Stimulated activated CD8-positive, alpha-beta memory T cell treated with anti-CD3 and anti-CD28 coated beads, Interleukin-7, amount 100 ng/mL, for 48 hours (primary cell): ENCODE measurements at regions not wholly inside any gene's neighbourhood (a gene's known extent, or its start where the extent isn't known, plus 50 kb on each side); places are given as distances from the start of the nearest gene placed in this dataset.

ENCODE experiments used
- DNase-seq, 2 donors: peaks; one replicate each; pipeline ENCODE4 v3.0.0-alpha.2; 2020; ENCODE audit warnings: low read depth in 1 of 2; ENCODE audit errors: extremely low read depth in 1 of 2

GRCh38 chr2:6326958-6327357 lies 538.7 kb downstream of the CMPK2 start:
- DNase-seq = no peak

- no peak for DNase-seq
Measured at GRCh38 chr2:6336752-6337471, 528.8 kb downstream of the CMPK2 start.

- DNase-seq = no peak
Measured at GRCh38 chr2:6337472-6337820, 528.3 kb downstream of the CMPK2 start.

- DNase-seq = no peak
Measured at GRCh38 chr2:6341588-6342129, 524.0 kb downstream of the CMPK2 start.

DNA sequence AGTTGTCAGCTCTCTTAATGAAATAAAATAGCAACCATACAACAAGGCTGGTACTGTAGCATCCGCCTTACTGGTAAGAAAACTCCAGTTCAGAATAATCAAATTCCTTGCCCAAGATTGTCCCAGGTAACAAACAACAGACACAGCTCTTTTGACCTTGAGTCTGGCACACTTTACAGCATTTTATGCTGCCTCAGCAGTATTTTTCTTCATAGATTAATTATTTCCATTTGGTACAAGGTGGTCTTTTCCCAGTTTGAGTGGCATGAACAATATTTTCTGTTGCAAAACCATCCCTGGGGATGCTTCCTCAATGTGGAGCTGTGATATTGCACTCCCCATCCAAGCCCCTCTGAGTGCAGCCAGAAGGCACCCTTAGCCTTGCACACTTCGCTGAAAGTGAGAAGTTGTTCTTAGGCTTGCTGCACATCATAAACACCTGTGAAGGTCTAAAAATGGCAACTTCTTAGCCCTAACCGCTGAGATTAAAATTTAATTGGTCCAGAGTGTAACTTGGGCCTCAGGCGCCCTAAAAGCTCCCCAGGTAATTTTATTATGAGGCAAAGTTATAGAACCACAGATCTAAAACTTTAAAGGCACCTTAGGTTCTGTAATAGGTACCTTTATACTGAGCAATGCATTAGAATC lies 523.3 kb downstream of the CMPK2 start:
- DNase-seq = no peak

GRCh38 chr2:6343076-6343475 lies 522.6 kb downstream of the CMPK2 start:
- no peak for DNase-seq

- DNase-seq = no peak
Measured at GRCh38 chr2:6352247-6352646, 513.5 kb downstream of the CMPK2 start.

DNA sequence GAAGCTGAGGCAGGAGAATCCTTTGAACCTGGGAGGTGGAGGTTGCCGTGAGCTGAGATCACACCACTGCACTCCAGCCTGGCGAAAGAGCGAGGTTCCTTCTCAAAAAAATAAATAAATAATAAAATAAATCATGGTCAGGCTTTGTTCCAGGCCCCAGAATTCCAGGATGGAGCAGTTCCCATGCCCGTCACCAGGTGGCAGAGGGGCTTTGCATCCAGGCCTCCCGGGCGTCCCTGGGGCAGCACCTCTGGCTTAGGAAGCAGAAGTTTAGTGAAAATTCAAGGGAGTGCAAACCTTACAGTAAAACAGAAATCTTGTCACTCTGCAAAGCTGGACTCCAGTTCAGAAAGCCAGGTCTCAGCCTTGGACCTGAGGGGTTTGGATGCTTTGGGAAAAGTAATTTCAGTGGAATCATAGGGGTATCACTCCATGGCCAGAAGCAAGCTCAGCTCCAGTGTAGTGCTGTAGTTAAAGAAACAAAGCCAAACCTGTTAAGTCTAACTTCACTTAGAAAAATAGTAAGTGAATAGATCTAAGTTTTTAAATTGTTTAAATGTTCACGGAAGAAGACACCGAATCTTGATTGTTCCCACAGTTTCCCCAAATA lies 512.7 kb downstream of the CMPK2 start:
- no peak for DNase-seq

GRCh38 chr2:6353669-6354068 lies 512.0 kb downstream of the CMPK2 start:
- no peak for DNase-seq

DNA sequence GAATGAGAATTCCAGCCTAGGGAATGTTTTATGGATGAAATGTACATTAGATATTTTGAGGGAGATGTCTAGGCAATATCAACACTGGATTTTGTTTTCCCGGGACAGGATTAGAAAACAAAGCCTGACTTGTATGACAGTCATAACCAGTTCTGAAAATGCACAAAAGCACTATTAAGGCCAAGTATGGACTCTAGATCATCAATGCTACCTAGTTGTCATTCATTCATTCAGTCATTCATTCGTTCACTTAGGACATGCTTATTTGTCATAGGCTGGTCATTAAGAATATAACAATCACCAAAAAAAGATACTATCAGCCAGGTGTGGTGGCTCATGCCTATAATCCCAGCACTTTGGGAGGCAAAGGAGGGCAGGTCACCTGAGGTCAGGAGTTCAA lies 511.2 kb downstream of the CMPK2 start:
- DNase-seq = no peak

GRCh38 chr2:6355886-6356761 lies 509.6 kb downstream of the CMPK2 start:
- no peak for DNase-seq

- DNase-seq = no peak
Measured at GRCh38 chr2:6358546-6358945, 507.2 kb downstream of the CMPK2 start.

- no peak for DNase-seq
Measured at GRCh38 chr2:6358985-6359384, 506.7 kb downstream of the CMPK2 start.

DNA sequence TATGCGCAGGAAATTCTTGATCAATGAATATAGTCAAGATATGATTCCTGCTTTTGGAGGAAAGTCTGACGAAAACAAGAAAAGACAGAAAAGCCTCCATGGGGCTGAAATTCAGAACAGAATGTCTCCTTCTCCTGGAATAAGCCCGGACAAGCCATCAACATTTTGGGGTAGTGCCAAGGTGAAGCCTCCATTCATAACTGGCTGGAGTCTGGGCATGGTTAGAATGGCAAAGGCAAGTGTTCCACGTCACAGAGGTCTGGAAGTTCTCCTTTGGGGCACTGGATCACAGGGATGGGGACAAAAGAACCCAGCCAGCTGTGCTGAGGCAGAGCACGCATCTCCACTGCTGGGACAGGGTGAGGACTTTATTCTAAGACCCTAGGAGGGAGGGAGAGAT lies 505.7 kb downstream of the CMPK2 start:
- DNase-seq = no peak

- DNase-seq = no peak
Measured at GRCh38 chr2:6362671-6363450, 502.8 kb downstream of the CMPK2 start.

DNA sequence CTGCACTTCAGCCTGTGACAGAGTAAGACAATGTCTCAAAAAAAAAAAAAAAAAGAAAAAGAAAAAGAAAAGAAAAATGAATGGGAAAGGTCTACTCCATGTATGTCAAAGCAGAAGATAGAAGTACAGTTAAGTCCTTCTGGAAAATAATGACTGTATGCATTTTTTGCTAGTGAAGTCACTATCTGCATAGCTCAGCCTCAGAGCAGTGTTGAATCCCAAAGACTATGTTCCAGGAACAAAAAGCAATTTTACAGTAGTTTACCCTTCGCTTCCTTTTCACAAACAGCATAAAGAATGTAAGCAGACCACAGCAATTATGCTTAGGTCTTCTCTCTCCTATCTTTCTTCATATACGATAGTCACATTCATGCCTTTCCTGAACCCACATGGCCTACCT lies 497.4 kb downstream of the CMPK2 start:
- no peak for DNase-seq

DNA sequence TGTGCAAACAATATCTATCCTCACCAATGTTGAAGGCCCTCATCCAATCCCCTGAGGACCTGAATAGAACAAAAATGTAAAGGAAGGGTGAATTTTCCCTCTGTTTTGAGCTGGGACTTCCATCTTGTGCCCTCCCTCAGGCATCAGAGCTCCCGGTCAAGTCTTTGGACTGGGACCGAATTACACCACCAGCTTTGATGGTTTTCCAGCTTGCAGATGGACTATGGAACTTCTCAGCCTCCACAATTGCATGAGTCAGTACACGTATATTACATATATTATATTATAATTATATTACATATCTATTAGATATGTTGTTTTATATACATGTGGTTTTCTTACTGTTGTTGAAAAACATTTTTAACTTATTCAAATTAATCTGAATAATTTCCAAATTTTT lies 496.4 kb downstream of the CMPK2 start:
- no peak for DNase-seq

DNA sequence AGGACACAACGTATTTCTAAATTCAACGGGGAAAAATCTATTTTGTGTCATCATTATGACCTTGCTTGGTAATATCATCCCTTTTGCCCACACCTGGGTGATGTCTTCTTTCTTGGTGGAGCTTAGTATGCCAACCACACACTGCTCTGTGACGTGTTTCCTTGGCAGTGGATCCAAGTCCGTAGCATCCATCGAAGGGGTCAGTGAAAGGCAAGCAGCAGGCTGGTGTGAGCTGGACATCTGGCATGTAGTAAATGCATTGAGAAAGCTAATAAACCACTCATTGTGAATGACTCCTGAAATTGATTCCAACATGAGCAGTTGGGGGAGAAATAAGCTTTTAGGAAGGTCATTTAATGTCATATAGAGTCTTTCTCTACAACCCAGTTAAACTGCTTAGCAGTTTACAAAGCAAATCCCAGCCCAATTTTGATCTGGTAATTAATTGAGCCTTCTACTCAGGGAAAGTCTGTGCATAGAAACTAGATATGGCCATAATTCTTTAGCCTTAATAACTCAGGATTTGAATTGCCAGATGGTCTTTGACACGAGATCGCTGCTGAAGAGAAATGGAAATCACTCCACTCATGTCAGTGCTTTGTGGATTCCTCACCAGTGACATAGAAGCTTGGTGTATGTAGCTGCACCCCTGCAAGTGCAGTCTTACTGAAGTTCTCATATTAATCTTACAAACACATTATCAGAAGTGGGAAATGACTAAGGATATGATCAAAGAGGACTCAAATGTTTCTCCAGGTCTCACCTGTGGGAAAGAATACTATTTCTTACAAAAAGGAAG lies 494.8 kb downstream of the CMPK2 start:
- no peak for DNase-seq

- no peak for DNase-seq
Measured at GRCh38 chr2:6372317-6372901, 493.3 kb downstream of the CMPK2 start.
